ENCODE measurements at regions not wholly inside any gene's neighbourhood (a gene's known extent, or its start where the extent isn't known, plus 50 kb on each side); places are given as distances from the start of the nearest gene placed in this dataset.

DNA sequence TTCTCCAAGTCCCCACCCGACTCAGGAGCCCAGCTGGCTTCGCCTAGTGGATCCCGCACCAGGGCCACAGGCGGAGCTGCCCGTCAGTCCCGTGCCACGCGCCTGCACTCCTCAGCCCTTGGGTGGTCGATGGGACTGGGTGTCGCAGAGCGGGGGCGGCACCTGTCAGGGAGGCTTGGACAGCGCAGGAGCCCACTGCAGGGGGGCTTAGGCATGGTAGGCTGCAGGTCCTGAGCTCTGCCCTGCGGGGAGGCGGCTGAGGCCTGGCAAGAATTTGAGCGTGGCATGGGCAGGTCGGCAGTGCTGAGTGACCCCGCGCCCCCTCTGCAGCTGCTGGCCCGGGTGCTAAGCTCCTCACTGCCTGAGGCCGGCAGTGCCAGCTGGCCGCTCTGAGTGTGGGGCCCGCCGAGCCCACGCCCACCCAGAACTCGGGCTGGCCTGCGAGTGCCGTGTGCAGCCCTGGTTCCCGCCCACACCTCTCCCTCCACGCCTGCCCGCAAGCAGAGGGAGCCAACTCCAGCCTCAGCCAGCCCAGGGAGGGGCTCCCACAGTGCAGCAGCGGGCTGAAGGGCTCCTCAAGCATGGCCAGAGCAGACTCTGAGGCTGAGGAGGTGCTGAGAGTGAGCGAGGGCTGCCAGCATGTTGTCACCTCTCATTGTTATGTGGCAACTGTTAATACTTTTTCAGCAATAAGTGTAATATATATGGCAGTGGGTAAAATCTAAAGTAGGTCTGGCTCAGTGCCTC, 548.4 kb upstream of the BRINP3 start:
- Mint-ChIP-seq H3K4me3 (no peak overlapping the region), H3K27me3 (ENCODE audit: low read depth) (peaks cover 2% of the 10 kb centered on the region), H3K9me3 (peaks cover 29% of the 10 kb centered on the region), H3K4me1 (peaks cover 2% of the 10 kb centered on the region), H3K27ac (no peak overlapping the region), H3K36me3 (no peaks in the 10 kb centered on the region)
- DNase-seq (ENCODE audit: low spot score in 2 of 2, unreplicated experiment in 2 of 2): no peak
- TF ChIP-seq CTCF (IDR thresholded peaks at IDR 0.05; ENCODE audit: unreplicated experiment): no peak

DNA sequence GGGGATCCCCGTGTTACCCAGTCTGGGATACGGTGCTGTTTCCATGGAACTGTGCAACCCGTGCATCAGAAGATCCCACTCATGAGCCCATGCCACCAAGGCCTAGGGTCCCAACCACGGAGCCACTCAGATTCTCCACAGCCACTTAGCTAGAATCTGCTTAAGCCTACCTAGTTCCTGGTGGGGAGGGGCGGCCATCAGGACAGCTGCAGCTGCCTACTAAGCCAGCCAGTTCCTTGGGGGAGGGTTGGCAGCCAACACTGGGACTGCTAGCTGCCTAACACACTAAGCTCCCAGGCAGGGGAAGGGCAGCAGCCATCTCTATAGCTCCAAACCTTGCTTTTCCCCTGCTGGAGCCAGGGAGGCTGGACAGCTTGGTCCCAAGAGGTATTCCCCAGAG, 549.2 kb upstream of the BRINP3 start:
- no peak for TF ChIP-seq CTCF (IDR thresholded peaks at IDR 0.05; ENCODE audit: unreplicated experiment)
- no peaks in the 10 kb centered on the region for H3K36me3 Mint-ChIP-seq
- DNase-seq (ENCODE audit: low spot score in 2 of 2, unreplicated experiment in 2 of 2): no peak
- H3K4me1 Mint-ChIP-seq: peaks cover 2% of the 10 kb centered on the region
- no peaks in the 10 kb centered on the region for H3K27me3 Mint-ChIP-seq (ENCODE audit: low read depth)
- no peak overlapping the region for H3K4me3 Mint-ChIP-seq
- no peak overlapping the region for H3K27ac Mint-ChIP-seq
- H3K9me3 Mint-ChIP-seq: peaks cover 36% of the 10 kb centered on the region

DNA sequence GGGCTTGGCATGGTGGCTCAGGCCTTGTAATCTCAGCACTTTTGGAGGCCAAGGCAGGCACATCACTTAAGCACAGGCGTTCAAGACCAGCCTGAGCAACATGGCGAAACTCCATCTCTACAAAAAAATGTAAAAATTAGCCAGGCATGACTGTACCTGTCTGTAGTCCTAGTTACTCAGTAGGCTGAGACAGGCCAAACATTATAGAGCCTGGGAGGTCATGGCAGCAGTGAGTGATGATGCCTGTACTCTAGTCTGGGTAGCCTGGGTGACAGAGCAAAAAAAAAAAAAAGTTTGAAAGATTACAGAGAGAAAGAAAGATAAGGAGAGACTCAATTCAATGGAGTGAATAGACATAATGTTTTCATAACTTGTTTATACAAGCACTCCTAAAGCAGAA, 556.5 kb upstream of the BRINP3 start:
- DNase-seq (ENCODE audit: low spot score in 2 of 2, unreplicated experiment in 2 of 2): no peak
- no peak for TF ChIP-seq CTCF (IDR thresholded peaks at IDR 0.05; ENCODE audit: unreplicated experiment)
- H3K27me3 Mint-ChIP-seq (ENCODE audit: low read depth): no peaks in the 10 kb centered on the region
- H3K4me1 Mint-ChIP-seq: no peaks in the 10 kb centered on the region
- H3K9me3 Mint-ChIP-seq: peaks cover 33% of the 10 kb centered on the region
- no peaks in the 10 kb centered on the region for H3K36me3 Mint-ChIP-seq
- no peak overlapping the region for H3K4me3 Mint-ChIP-seq
- H3K27ac Mint-ChIP-seq: no peak overlapping the region

DNA sequence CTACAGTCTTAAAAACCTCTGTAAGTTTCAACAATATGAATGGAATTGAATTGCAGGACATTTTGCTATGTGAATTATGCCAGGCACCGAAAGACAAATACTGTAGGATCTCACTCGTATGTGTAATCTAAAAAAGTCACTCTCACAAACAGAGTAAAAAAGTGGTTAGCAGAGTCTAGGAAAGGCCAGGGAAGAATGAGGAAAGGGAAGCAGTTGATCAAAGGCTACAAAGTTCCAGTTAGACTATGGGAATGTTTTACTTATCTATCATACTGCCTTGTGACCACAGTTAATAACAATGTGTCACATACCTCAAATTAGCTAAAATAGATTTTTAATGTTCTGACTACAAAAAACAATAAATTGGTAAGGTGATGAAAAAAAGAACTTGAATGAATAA, 565.4 kb upstream of the BRINP3 start:
- DNase-seq (ENCODE audit: low spot score in 2 of 2, unreplicated experiment in 2 of 2): no peak
- Mint-ChIP-seq H3K9me3 (peaks cover 4% of the 10 kb centered on the region), H3K27ac (no peak overlapping the region), H3K36me3 (no peaks in the 10 kb centered on the region), H3K4me1 (no peaks in the 10 kb centered on the region), H3K27me3 (ENCODE audit: low read depth) (peaks cover 3% of the 10 kb centered on the region), H3K4me3 (no peak overlapping the region)
- no peak for TF ChIP-seq CTCF (IDR thresholded peaks at IDR 0.05; ENCODE audit: unreplicated experiment)

- Mint-ChIP-seq H3K4me3 (no peak overlapping the region), H3K36me3 (no peaks in the 10 kb centered on the region), H3K27ac (no peak overlapping the region), H3K9me3 (peaks cover 4% of the 10 kb centered on the region), H3K4me1 (no peaks in the 10 kb centered on the region), H3K27me3 (ENCODE audit: low read depth) (peaks cover 11% of the 10 kb centered on the region)
- no peak for DNase-seq (ENCODE audit: low spot score in 2 of 2, unreplicated experiment in 2 of 2)
- no peak for TF ChIP-seq CTCF (IDR thresholded peaks at IDR 0.05; ENCODE audit: unreplicated experiment)
Measured at GRCh38 chr1:191049781-191050180, 572.1 kb upstream of the BRINP3 start.
